Mucosa of descending colon (tissue), 3 donors: ENCODE measurements at regions not wholly inside any gene's neighbourhood (a gene's known extent, or its start where the extent isn't known, plus 50 kb on each side); places are given as distances from the start of the nearest gene placed in this dataset.

Experiments used
- ATAC-seq: fragments of 200-7000 bp; cut with Tn5 transposase; one replicate; pipeline ENCODE4 v1.9.1; 2020; ENCODE audit warnings: mild to moderate bottlenecking, moderate library complexity
- DNase-seq, 3 donors: peaks; one replicate each; pipeline ENCODE4 v3.0.0-alpha.2; 2020
- H3K36me3 ChIP-seq: fragments of 200-600 bp; one replicate; pipeline ENCODE4 v1.8.0; 2021; ENCODE audit warnings: low read depth, mild to moderate bottlenecking
- H3K4me1 ChIP-seq: fragments of 200-600 bp; one replicate; pipeline ENCODE4 v1.8.0; 2021; ENCODE audit warnings: low read depth, mild to moderate bottlenecking
- H3K4me3 ChIP-seq: fragments of 200-600 bp; one replicate; pipeline ENCODE4 v1.8.0; 2021; ENCODE audit warnings: mild to moderate bottlenecking
- H3K9me3 ChIP-seq: fragments of 200-600 bp; one replicate; pipeline ENCODE4 v1.8.0; 2021; ENCODE audit warnings: mild to moderate bottlenecking
- intact Hi-C, 2 donors: fragments of 100-400 bp; cut with DNase I in 1 of 2; cut with micrococcal nuclease in 1 of 2; formaldehyde crosslinking; loops; one replicate each; pipeline versions ENCODE4 v1.11.0 to v1.11.1; 2022; cut with DNase I, micrococcal nuclease
- TF ChIP-seq, protein P1 (sequence below): fragments of 200-600 bp; IDR thresholded peaks from one replicate; pipeline ENCODE4 v1.8.0; 2022; ENCODE audit warnings: antibody characterized with exemption, mild to moderate bottlenecking
- donor health status: DM: no; HTN: no; CAD: no; lungs with moderate emphysema.
- donor health status: DM: no; HTN: no; CAD: no.
- donor health status: DM: no; HTN: yes; CAD: no.

DNA sequence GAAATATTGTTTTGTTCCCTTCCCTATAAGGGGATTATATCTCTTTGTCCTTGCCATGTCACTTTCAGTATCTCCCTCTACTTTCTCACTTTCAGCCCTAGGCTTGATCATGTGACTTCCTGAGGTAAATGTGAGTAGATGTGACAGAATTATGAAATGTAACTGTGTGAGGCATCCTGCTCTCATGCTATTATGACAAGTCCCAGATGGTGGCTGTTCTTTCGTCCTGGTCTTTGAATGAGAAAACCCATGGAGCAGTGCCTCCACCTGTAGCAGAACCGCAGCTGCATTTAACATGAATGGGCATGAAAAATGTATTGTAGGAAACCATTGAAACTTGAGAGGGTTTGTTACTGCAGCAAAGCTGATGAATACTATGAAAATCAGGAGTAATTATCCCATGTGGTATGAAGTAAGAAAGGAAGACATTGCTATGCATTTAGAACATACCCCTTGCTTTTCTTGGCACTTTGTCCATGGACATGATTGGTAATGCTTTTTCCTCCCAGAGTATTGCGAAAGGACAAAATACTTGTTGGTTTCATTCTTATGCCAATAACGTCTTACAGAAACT, 202.2 kb upstream of the GPRIN3 start:
- no peaks in the 10 kb centered on the region for H3K9me3 ChIP-seq
- H3K4me3 ChIP-seq, result no peak overlapping the region
- H3K4me1 ChIP-seq, result no peaks in the 10 kb centered on the region
- intact Hi-C loops, result no loop called here
- TF ChIP-seq, protein P1, sequence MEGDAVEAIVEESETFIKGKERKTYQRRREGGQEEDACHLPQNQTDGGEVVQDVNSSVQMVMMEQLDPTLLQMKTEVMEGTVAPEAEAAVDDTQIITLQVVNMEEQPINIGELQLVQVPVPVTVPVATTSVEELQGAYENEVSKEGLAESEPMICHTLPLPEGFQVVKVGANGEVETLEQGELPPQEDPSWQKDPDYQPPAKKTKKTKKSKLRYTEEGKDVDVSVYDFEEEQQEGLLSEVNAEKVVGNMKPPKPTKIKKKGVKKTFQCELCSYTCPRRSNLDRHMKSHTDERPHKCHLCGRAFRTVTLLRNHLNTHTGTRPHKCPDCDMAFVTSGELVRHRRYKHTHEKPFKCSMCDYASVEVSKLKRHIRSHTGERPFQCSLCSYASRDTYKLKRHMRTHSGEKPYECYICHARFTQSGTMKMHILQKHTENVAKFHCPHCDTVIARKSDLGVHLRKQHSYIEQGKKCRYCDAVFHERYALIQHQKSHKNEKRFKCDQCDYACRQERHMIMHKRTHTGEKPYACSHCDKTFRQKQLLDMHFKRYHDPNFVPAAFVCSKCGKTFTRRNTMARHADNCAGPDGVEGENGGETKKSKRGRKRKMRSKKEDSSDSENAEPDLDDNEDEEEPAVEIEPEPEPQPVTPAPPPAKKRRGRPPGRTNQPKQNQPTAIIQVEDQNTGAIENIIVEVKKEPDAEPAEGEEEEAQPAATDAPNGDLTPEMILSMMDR, result no peak
- ATAC-seq (no peak), DNase-seq (no peak)
- no peaks in the 10 kb centered on the region for H3K36me3 ChIP-seq

GRCh38 chr4:89506866-89507491, 199.4 kb upstream of the GPRIN3 start:
- Histone ChIP-seq H3K9me3 (no peaks in the 10 kb centered on the region), H3K4me1 (no peaks in the 10 kb centered on the region), H3K4me3 (no peak overlapping the region), H3K36me3 (no peaks in the 10 kb centered on the region)
- no peak for ATAC-seq
- no peak for DNase-seq
- intact Hi-C loops, result no loop called here
- TF ChIP-seq, protein P1, result no peak

DNA sequence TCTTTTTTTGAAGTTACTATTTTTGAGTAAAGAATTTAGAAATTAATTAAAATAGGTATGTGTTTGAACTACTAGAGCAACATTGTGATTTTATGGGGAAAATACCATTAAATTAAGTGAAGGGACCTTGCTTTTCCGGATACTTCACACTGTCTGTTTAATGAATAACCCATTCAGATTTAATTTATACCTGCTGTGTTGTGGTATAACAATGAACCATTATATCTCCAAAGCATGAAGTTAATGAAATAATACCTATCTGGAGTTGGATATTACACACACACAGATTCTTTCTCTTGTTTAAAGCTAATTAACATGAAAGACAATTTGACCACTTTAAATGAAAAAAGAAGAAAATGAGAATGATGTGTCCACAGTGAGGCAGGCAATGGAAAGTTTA, 195.0 kb upstream of the GPRIN3 start:
- intact Hi-C loops, result no loop called here
- ATAC-seq, result no peak
- Histone ChIP-seq H3K36me3 (no peaks in the 10 kb centered on the region), H3K4me3 (no peak overlapping the region), H3K9me3 (no peaks in the 10 kb centered on the region), H3K4me1 (no peaks in the 10 kb centered on the region)
- no peak for DNase-seq
- TF ChIP-seq, protein P1, result no peak

- no peak overlapping the region for H3K4me3 ChIP-seq
- no peaks in the 10 kb centered on the region for H3K36me3 ChIP-seq
- H3K4me1 ChIP-seq, result no peaks in the 10 kb centered on the region
- TF ChIP-seq, protein P1, result no peak
- intact Hi-C loops, result no loop called here
- no peaks in the 10 kb centered on the region for H3K9me3 ChIP-seq
- DNase-seq, result peak in 1 of 3 donors; percentile 5
- ATAC-seq, result peak; percentile 94
Measured at GRCh38 chr4:89497517-89498308, 190.1 kb upstream of the GPRIN3 start.

DNA sequence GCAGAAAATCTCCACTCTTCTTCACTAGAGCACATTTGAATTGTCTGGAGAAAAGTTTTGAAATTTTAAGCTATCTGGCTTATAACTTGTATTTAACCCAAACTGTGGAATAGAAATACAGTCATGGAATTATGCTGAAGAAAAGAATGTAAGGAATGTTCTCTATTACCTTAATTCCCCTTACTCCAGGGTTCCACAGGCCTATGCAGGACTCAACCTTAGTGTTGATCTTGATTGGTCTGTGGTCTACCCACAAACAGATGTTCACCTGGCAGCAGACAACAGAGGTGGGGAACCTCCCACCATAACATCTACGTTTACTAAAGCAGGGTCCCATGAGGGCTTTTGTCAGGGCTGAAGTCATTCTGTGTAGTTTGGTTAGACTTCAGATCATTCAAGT, 189.3 kb upstream of the GPRIN3 start:
- intact Hi-C loops, result no loop called here
- H3K9me3 ChIP-seq, result no peaks in the 10 kb centered on the region
- ATAC-seq, result no peak

More for the DNA sequence above, 189.3 kb upstream of the GPRIN3 start:
- Histone ChIP-seq H3K36me3 (no peaks in the 10 kb centered on the region), H3K4me1 (no peaks in the 10 kb centered on the region), H3K4me3 (no peak overlapping the region)
- TF ChIP-seq, protein P1, result no peak
- no peak for DNase-seq
